HG03469 (cell line): ENCODE measurements at regions not wholly inside any gene's neighbourhood (a gene's known extent, or its start where the extent isn't known, plus 50 kb on each side); places are given as distances from the start of the nearest gene placed in this dataset.

ENCODE experiments used
- ATAC-seq: cut with Tn5 transposase; IDR thresholded peaks from one replicate; pipeline ENCODE4 v1.9.1; 2021; ENCODE audit warnings: mild to moderate bottlenecking, moderate library complexity, moderate number of reproducible peaks; ENCODE audit not compliant: unreplicated experiment

GRCh38 chr21:26412885-26413284 is 160.2 kb downstream of the CYYR1 start:
- no peak for ATAC-seq

- ATAC-seq, result no peak
Observed at GRCh38 chr21:26409735-26410134, 163.4 kb downstream of the CYYR1 start.

GRCh38 chr21:26408511-26408910 is 164.6 kb downstream of the CYYR1 start:
- ATAC-seq, result no peak

GRCh38 chr21:26406526-26406925 is 166.6 kb downstream of the CYYR1 start:
- ATAC-seq, result no peak

GRCh38 chr21:26405735-26406361 is 167.2 kb downstream of the CYYR1 start:
- peak; percentile 55 for ATAC-seq

GRCh38 chr21:26405071-26405470 is 168.0 kb downstream of the CYYR1 start:
- no peak for ATAC-seq

GRCh38 chr21:26404288-26404687 is 168.8 kb downstream of the CYYR1 start:
- no peak for ATAC-seq

GRCh38 chr21:26403321-26403720 is 169.8 kb downstream of the CYYR1 start:
- ATAC-seq, result no peak

- no peak for ATAC-seq
Observed at GRCh38 chr21:26397545-26397944, 175.5 kb downstream of the CYYR1 start.

- no peak for ATAC-seq
Observed at GRCh38 chr21:26394341-26394740, 178.7 kb downstream of the CYYR1 start.

- ATAC-seq, result no peak
Observed at GRCh38 chr21:26391166-26391565, 181.9 kb downstream of the CYYR1 start.

GRCh38 chr21:26389971-26390641 is 183.0 kb downstream of the CYYR1 start:
- ATAC-seq, result peak; percentile 55

- ATAC-seq, result no peak
Observed at GRCh38 chr21:26388731-26389231, 184.3 kb downstream of the CYYR1 start.

GRCh38 chr21:26385721-26386120 is 187.4 kb downstream of the CYYR1 start:
- no peak for ATAC-seq

- no peak for ATAC-seq
Observed at GRCh38 chr21:26379561-26379960, 193.5 kb downstream of the CYYR1 start.

GRCh38 chr21:26377111-26377694 is 195.9 kb downstream of the CYYR1 start:
- no peak for ATAC-seq

- ATAC-seq, result no peak
Observed at GRCh38 chr21:26374817-26375216, 198.3 kb downstream of the CYYR1 start.

- ATAC-seq, result no peak
Observed at GRCh38 chr21:26368591-26369320, 198.2 kb upstream of the APP start.

- no peak for ATAC-seq
Observed at GRCh38 chr21:26366781-26367180, 196.2 kb upstream of the APP start.

GRCh38 chr21:26365849-26366248 is 195.3 kb upstream of the APP start:
- ATAC-seq, result no peak

- ATAC-seq, result no peak
Observed at GRCh38 chr21:26351661-26352060, 181.1 kb upstream of the APP start.
